NT2/D1 (cell line): ENCODE measurements at regions not wholly inside any gene's neighbourhood (a gene's known extent, or its start where the extent isn't known, plus 50 kb on each side); places are given as distances from the start of the nearest gene placed in this dataset.
"Not testable (repeated sequence)": the region's sequence is repeated elsewhere in the genome, so short reads cannot be mapped to it uniquely, and the experiment has no call there.

Experiments
- DNase-seq: peaks from one replicate; pipeline ENCODE4 v3.0.0-alpha.2; 2011; ENCODE audit warnings: low read depth, low spot score
- H3K27me3 ChIP-seq: 2 replicates; pipeline ENCODE4 v1.6.0; 2011; ENCODE audit warnings: mild to moderate bottlenecking; ENCODE audit not compliant: insufficient read length, insufficient read depth
- H3K36me3 ChIP-seq: 2 replicates; pipeline ENCODE4 v1.6.1; 2011; ENCODE audit warnings: mild to moderate bottlenecking, low read length, mixed read lengths; ENCODE audit not compliant: insufficient read depth, insufficient read length
- H3K4me1 ChIP-seq: 2 replicates; pipeline ENCODE4 v1.5.1; 2011; ENCODE audit not compliant: insufficient read depth, insufficient read length
- H3K4me3 ChIP-seq: 2 replicates; pipeline ENCODE4 v1.5.1; 2011; ENCODE audit warnings: low read depth; ENCODE audit not compliant: insufficient read length
- H3K9ac ChIP-seq: 2 replicates; pipeline ENCODE4 v1.6.0; 2011; ENCODE audit warnings: low read depth; ENCODE audit not compliant: insufficient read length
- H3K9me3 ChIP-seq: 2 replicates; pipeline ENCODE4 v1.5.1; 2011; ENCODE audit warnings: mild to moderate bottlenecking, low read length; ENCODE audit not compliant: insufficient read depth
- SUZ12 ChIP-seq: IDR thresholded peaks from 2 replicates; pipeline ENCODE4 v1.6.1; 2011; ENCODE audit not compliant: insufficient read length, insufficient read depth; ENCODE audit errors: extremely low read depth
- YY1 ChIP-seq: IDR thresholded peaks from 2 replicates; pipeline ENCODE4 v1.6.1; 2011; ENCODE audit not compliant: insufficient read length, insufficient read depth
- ZNF274 ChIP-seq: IDR thresholded peaks from 2 replicates; pipeline ENCODE4 v1.6.1; 2011; ENCODE audit warnings: mild to moderate bottlenecking, low read depth, low read length

GRCh38 chr13:84705982-84706710, 823.9 kb upstream of the SLITRK1 start:
- TF ChIP-seq SUZ12: no peak
- no peak for TF ChIP-seq YY1
- no peak for TF ChIP-seq ZNF274
- Histone ChIP-seq H3K9me3 (no peaks in the 10 kb centered on the region), H3K4me1 (no peaks in the 10 kb centered on the region), H3K27me3 (no peaks in the 10 kb centered on the region), H3K36me3 (no peaks in the 10 kb centered on the region), H3K4me3 (no peak overlapping the region), H3K9ac (no peak overlapping the region)
- no peak for DNase-seq

- H3K9me3 ChIP-seq: no peaks in the 10 kb centered on the region
- no peak overlapping the region for H3K4me3 ChIP-seq
- no peaks in the 10 kb centered on the region for H3K27me3 ChIP-seq
- no peak for TF ChIP-seq YY1
- no peaks in the 10 kb centered on the region for H3K4me1 ChIP-seq
- no peak overlapping the region for H3K9ac ChIP-seq
- no peak for DNase-seq
- no peaks in the 10 kb centered on the region for H3K36me3 ChIP-seq
Observed at GRCh38 chr13:84702174-84702573, 819.9 kb upstream of the SLITRK1 start.

GRCh38 chr13:84697591-84697990, 815.3 kb upstream of the SLITRK1 start:
- H3K27me3 ChIP-seq, H3K9me3 ChIP-seq, DNase-seq, H3K4me3 ChIP-seq, H3K36me3 ChIP-seq, H3K9ac ChIP-seq, H3K4me1 ChIP-seq: not testable (repeated sequence)

DNA sequence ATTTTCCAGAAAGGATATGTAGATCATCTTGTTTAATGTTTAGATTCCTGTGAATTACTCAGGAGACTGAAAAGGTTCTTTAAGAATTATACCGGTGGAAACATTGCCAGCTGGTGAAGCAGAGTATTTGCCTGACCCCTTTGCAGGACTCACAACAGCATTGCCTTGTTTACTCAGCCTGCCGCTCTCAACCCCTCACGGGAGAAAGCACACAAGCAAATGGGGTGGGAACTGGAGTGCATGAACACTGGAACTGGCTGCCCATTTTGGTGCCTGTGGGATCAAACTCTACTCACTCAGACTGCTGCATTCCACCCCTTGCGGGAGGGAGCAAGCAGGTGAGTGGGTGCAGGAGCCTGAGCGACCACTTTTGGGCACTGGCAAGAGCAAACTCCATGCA, 804.7 kb upstream of the SLITRK1 start:
- DNase-seq: no peak
- no peaks in the 10 kb centered on the region for H3K9me3 ChIP-seq
- no peaks in the 10 kb centered on the region for H3K36me3 ChIP-seq
- H3K9ac ChIP-seq: no peak overlapping the region
- no peak overlapping the region for H3K4me3 ChIP-seq
- TF ChIP-seq SUZ12 (no peak), ZNF274 (no peak), YY1 (no peak)
- no peaks in the 10 kb centered on the region for H3K4me1 ChIP-seq
- no peaks in the 10 kb centered on the region for H3K27me3 ChIP-seq

GRCh38 chr13:84686458-84686857, 804.2 kb upstream of the SLITRK1 start:
- H3K4me1 ChIP-seq: no peaks in the 10 kb centered on the region
- TF ChIP-seq SUZ12 (no peak), ZNF274 (no peak), YY1 (no peak)

DNA sequence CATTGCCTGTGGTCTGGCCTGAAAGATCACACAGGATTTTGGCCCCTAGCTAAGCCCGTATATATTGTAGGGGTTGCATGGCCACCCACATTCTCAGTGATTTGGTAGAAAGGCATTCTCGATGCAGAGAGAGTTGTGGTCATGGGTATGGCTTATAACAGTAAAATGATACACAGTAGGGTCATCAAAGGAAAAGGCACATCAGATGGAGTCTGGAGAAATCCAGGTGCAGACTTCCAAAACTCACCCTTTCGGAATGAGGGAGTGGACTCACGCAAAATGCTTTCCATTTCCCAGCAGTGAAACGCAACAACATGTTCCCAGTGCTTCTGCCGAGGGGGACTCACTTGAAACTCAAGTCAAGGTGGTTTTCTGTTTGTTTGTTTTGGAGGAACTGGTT, 802.5 kb upstream of the SLITRK1 start:
- no peak overlapping the region for H3K4me3 ChIP-seq
- no peaks in the 10 kb centered on the region for H3K36me3 ChIP-seq
- no peak overlapping the region for H3K9ac ChIP-seq
- DNase-seq: no peak
- H3K27me3 ChIP-seq: no peaks in the 10 kb centered on the region
- H3K9me3 ChIP-seq: no peaks in the 10 kb centered on the region
- TF ChIP-seq YY1 (no peak), ZNF274 (no peak), SUZ12 (no peak)
- no peaks in the 10 kb centered on the region for H3K4me1 ChIP-seq

More at GRCh38 chr13:84686458-84686857, 804.2 kb upstream of the SLITRK1 start:
- DNase-seq: no peak
- H3K4me3 ChIP-seq: no peak overlapping the region
- H3K9me3 ChIP-seq: no peaks in the 10 kb centered on the region
- no peaks in the 10 kb centered on the region for H3K27me3 ChIP-seq
- H3K36me3 ChIP-seq: no peaks in the 10 kb centered on the region
- no peak overlapping the region for H3K9ac ChIP-seq

DNA sequence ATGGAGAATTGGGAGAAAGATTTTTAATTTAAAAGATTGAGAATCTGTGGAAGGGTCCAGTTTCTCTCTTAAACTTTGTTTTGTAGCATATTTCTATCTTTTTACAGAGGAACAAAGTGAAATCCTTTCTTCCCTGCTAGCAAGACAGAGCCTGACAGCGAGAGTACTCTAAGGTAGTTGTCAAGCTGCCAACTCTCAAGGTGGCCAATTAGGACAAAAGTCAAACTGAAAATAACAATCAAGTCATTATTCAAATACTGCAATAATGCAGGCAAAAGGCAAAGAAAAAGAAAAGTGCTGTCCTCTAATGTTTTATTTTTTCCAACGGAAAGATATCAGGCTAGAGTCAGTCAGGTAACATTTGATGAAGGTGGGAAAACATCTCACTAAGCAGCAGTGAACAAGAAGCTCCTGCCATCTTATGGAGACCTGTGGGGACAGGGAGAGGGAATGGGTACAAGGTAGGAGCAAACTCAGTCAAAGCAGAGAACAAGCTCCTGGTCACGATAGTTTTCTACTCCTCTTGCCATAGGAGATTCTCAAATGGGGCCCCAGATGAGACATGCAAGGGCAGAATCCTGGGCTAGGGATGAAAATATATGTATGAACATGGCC, 801.9 kb upstream of the SLITRK1 start:
- Histone ChIP-seq H3K4me3 (no peak overlapping the region), H3K9ac (no peak overlapping the region), H3K36me3 (no peaks in the 10 kb centered on the region), H3K4me1 (no peaks in the 10 kb centered on the region), H3K27me3 (no peaks in the 10 kb centered on the region), H3K9me3 (no peaks in the 10 kb centered on the region)
- TF ChIP-seq SUZ12 (no peak), ZNF274 (no peak), YY1 (no peak)
- DNase-seq: no peak
